Upper lobe of left lung (tissue), 6 donors: ENCODE measurements at regions not wholly inside any gene's neighbourhood (a gene's known extent, or its start where the extent isn't known, plus 50 kb on each side); places are given as distances from the start of the nearest gene placed in this dataset.
"Not testable (repeated sequence)": the region's sequence is repeated elsewhere in the genome, so short reads cannot be mapped to it uniquely, and the experiment has no call there.

ENCODE experiments used
- ATAC-seq, 2 donors: fragments of 200-7000 bp; cut with Tn5 transposase; one replicate each; pipeline ENCODE4 v1.9.1; 2022; ENCODE audit warnings: mild to moderate bottlenecking in 2 of 2, moderate library complexity in 2 of 2; ENCODE audit not compliant: low FRiP score in 2 of 2
- DNase-seq, 2 donors: peaks; one replicate each; pipeline ENCODE4 v3.0.0-alpha.2; 2019 to 2020
- H3K27ac ChIP-seq, 4 donors: fragments of 200-600 bp; sonication (generic); one replicate each; pipeline ENCODE4 v1.5.1; 2016 to 2019
- H3K27me3 ChIP-seq, 4 donors: fragments of 200-600 bp; sonication (generic); one replicate each; pipeline ENCODE4 v1.5.1; 2017 to 2019
- H3K36me3 ChIP-seq, 4 donors: fragments of 200-600 bp; sonication (generic); one replicate each; pipeline ENCODE4 v1.5.1; 2016 to 2019
- H3K4me1 ChIP-seq, 4 donors: fragments of 200-600 bp; sonication (generic); one replicate each; pipeline ENCODE4 v1.5.1; 2018 to 2019
- H3K4me3 ChIP-seq, 4 donors: fragments of 200-600 bp; sonication (generic); one replicate each; pipeline ENCODE4 v1.5.1; 2017 to 2019; ENCODE audit warnings: mild to moderate bottlenecking in 2 of 4, moderate library complexity in 1 of 4
- H3K9me3 ChIP-seq, 4 donors: fragments of 200-600 bp; sonication (generic); one replicate each; pipeline ENCODE4 v1.5.1; 2018 to 2019
- EP300 ChIP-seq, 4 donors: sonication (generic); formaldehyde crosslinking; IDR thresholded peaks; one replicate each; pipeline ENCODE4 v1.5.1; 2017; ENCODE audit warnings: antibody characterized with exemption in 4 of 4, control low read depth in 2 of 4
- POLR2A ChIP-seq, 4 donors: fragments of 450-650 bp; IDR thresholded peaks; one replicate each; pipeline ENCODE4 v1.5.1; 2016 to 2017; ENCODE audit warnings: antibody characterized with exemption in 4 of 4, mild to moderate bottlenecking in 2 of 4
- POLR2AphosphoS5 ChIP-seq, 2 donors: sonication (generic); formaldehyde crosslinking; IDR thresholded peaks; one replicate each; pipeline ENCODE4 v1.5.1; 2017; ENCODE audit warnings: antibody characterized with exemption in 2 of 2
- WGBS, 2 donors: methylation state at CpG; one replicate each; pipeline ENCODE4 v1.1.5; 2017 to 2018; 5-methylcytosine and 5-hydroxymethylcytosine counted together
- TF ChIP-seq, protein P1 (sequence below), 6 experiments: fragments of 450-650 bp in 4 of 6; fragments of 200-600 bp in 2 of 6; sonication (generic) in 2 of 6; IDR thresholded peaks; one replicate each; pipeline ENCODE4 v1.5.1; 2016 to 2019; ENCODE audit warnings: antibody characterized with exemption in 6 of 6
- donor health status: DM: no; HTN: no; CAD: no; lungs with moderate emphysema.
- donor health status: DM: no; HTN: yes; CAD: no; lungs with severe emphysema.

DNA sequence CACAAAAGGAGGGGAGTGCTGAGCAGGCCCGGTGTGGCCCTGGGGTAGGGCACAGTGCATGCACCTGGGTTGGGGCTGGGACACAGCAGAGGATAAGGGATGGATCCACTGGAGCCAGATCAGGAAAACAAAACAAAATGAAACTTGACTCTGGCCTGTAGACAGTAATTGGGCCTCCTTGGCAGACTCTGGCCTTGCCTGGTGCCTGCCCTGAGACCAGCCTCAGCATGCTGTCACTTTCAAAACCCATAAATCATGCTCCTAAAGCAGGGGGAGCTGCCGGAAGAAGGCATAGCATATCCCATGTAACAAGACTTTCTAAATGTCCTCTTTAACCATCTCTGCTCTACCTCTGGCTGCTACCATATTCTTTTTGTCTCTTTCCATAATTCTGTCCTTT, 61.1 kb upstream of the IGFBP5 start:
- no peak overlapping the region for H3K4me3 ChIP-seq
- H3K9me3 ChIP-seq = no peaks in the 10 kb centered on the region
- DNase-seq (no peak), ATAC-seq (peak in 1 of 2 donors; percentile 43)
- H3K27me3 ChIP-seq = no peaks in the 10 kb centered on the region
- no peaks in the 10 kb centered on the region for H3K36me3 ChIP-seq
- H3K4me1 ChIP-seq = peaks cover 0 to 24% (median 11%) of the 10 kb centered on the region in 4 donors
- TF ChIP-seq EP300 (IDR thresholded peaks at IDR 0.05) = no peak
- no peak for TF ChIP-seq POLR2AphosphoS5 (IDR thresholded peaks at IDR 0.05)
- TF ChIP-seq POLR2A (IDR thresholded peaks at IDR 0.05) = no peak
- TF ChIP-seq, protein P1, sequence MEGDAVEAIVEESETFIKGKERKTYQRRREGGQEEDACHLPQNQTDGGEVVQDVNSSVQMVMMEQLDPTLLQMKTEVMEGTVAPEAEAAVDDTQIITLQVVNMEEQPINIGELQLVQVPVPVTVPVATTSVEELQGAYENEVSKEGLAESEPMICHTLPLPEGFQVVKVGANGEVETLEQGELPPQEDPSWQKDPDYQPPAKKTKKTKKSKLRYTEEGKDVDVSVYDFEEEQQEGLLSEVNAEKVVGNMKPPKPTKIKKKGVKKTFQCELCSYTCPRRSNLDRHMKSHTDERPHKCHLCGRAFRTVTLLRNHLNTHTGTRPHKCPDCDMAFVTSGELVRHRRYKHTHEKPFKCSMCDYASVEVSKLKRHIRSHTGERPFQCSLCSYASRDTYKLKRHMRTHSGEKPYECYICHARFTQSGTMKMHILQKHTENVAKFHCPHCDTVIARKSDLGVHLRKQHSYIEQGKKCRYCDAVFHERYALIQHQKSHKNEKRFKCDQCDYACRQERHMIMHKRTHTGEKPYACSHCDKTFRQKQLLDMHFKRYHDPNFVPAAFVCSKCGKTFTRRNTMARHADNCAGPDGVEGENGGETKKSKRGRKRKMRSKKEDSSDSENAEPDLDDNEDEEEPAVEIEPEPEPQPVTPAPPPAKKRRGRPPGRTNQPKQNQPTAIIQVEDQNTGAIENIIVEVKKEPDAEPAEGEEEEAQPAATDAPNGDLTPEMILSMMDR (IDR thresholded peaks at IDR 0.05) = no peak
- no peak overlapping the region for H3K27ac ChIP-seq
- WGBS, 2 donors = 79 to 87% methylated on average over 2 of the region's 2 CpGs

DNA sequence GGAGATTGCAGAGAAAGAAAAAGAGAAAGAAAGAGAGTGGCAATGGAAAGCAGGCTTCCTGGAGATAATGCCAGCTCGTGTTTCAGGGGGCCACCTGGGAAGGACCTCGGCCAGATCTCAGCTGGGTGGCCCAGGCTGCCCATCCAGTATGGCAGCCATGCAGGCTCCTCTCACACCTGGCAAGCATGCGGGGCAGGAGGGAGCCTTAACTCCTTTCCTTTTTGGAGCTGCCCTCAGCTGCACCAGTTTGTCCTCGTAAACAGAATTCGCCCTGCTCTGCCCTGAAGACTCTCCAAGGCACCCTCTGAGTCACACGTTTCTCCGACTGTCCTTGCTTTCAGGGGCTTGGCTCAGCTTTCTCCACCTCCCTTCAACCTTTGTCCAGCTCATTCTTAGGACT, 59.5 kb upstream of the IGFBP5 start:
- no peak for TF ChIP-seq POLR2A (IDR thresholded peaks at IDR 0.05)
- TF ChIP-seq, protein P1 (IDR thresholded peaks at IDR 0.05) = no peak
- no peak for TF ChIP-seq EP300 (IDR thresholded peaks at IDR 0.05)
- no peak for TF ChIP-seq POLR2AphosphoS5 (IDR thresholded peaks at IDR 0.05)
- ATAC-seq (peak in 1 of 2 donors; percentile 27), DNase-seq (peak in 1 of 2 donors; percentile 42)
- Histone ChIP-seq H3K27ac (no peak overlapping the region), H3K27me3 (no peaks in the 10 kb centered on the region), H3K9me3 (no peaks in the 10 kb centered on the region), H3K4me1 (peaks cover 0 to 19% (median 10%) of the 10 kb centered on the region in 4 donors), H3K36me3 (no peaks in the 10 kb centered on the region), H3K4me3 (no peak overlapping the region)
- WGBS, 2 donors = 86 to 88% methylated on average over 7 of the region's 7 CpGs

DNA sequence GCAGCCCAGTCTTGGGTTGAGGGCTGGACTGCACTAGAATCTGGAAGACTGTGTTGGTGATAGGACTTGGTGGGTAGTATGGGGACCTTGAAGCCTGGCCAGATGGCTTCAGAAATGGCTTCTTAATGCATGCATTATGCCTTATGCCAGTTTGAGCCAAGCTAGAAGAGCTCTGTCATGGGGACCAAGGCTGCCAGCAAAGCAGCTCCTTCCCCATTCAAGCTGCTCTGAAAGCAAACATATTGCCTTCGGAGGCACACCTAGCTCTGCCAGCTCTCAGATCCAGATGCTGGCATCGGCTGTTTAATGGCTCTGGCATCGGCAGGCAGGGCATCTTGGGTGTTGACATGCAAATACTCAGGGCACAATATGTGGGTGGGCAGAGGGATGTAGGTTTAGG, 59.0 kb upstream of the IGFBP5 start:
- Histone ChIP-seq H3K36me3 (no peaks in the 10 kb centered on the region), H3K9me3 (no peaks in the 10 kb centered on the region), H3K4me3 (no peak overlapping the region), H3K27ac (no peak overlapping the region), H3K4me1 (peaks cover 0 to 19% (median 10%) of the 10 kb centered on the region in 4 donors), H3K27me3 (no peaks in the 10 kb centered on the region)
- DNase-seq = no peak
- WGBS, 2 donors = 61 to 85% methylated on average over 2 to 3 of the region's 3 CpGs
- TF ChIP-seq EP300 (IDR thresholded peaks at IDR 0.05) (no peak), POLR2A (IDR thresholded peaks at IDR 0.05) (no peak), POLR2AphosphoS5 (IDR thresholded peaks at IDR 0.05) (no peak)
- TF ChIP-seq, protein P1 (IDR thresholded peaks at IDR 0.05) = no peak
- peak in 1 of 2 donors; percentile 6 for ATAC-seq

DNA sequence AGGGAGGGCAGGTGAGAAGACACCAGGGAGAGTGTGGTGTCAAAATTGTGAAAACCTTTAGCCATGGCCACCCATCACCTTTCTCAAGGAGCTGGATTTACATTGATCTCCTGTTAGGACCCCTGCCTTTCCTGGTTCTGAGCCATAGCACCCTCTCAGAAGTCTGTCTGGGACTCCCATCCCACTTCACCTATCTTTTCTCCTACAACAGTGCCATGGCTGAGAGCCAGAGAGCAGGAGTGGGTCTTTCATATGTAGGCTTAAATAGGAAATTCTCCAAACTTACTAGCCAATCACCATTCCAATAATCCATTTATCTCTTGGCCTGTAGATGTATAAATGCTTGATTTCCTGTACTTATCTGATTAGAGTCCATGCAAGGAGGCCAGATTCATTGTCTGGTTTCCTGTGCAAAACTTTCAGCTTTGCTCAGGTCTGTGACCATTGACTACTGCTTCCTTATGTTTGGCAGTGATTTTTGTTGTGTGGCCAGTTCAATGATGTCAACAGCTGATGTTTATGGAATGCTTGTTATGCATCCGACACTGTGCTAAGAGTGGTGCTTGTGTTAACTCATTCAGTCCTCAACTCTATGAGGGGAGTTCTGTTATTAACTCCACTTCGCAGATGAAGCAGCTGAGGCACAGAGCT, 57.6 kb upstream of the IGFBP5 start:
- H3K36me3 ChIP-seq = no peaks in the 10 kb centered on the region
- 50 to 59% methylated on average over 2 of the region's 2 CpGs for WGBS, 2 donors
- no peak for DNase-seq

DNA sequence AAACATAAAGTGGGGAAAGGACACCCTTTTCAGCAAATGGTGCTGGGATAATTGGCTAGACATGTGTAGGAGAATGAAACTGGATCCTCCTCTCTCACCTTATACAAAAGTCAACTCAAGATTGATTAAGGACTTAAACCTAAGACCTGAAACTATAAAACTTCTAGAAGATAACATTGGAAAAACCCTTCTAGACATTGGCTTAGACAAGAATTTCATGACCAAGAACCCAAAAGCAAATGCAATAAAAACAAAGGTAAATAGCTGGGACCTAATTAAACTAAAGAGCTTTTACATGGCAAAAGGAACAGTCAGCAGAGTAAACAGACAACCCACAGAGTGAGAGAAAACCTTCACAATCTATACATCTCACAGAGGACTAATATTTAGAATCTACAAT, 55.4 kb upstream of the IGFBP5 start:
- H3K36me3 ChIP-seq, H3K27me3 ChIP-seq, H3K4me3 ChIP-seq, ATAC-seq, H3K27ac ChIP-seq, DNase-seq, H3K9me3 ChIP-seq: not testable (repeated sequence)
- H3K4me1 ChIP-seq = peaks cover 0 to 19% (median 10%) of the 10 kb centered on the region in 4 donors

More for the DNA sequence above, 57.6 kb upstream of the IGFBP5 start:
- Histone ChIP-seq H3K27ac (no peak overlapping the region), H3K4me3 (no peak overlapping the region), H3K9me3 (no peaks in the 10 kb centered on the region), H3K27me3 (no peaks in the 10 kb centered on the region), H3K4me1 (peaks cover 0 to 19% (median 10%) of the 10 kb centered on the region in 4 donors)
- peak in 1 of 2 donors; percentile 24 for ATAC-seq
- TF ChIP-seq POLR2A (IDR thresholded peaks at IDR 0.05) (no peak), POLR2AphosphoS5 (IDR thresholded peaks at IDR 0.05) (no peak), EP300 (IDR thresholded peaks at IDR 0.05) (no peak)
- TF ChIP-seq, protein P1 (IDR thresholded peaks at IDR 0.05) = no peak

DNA sequence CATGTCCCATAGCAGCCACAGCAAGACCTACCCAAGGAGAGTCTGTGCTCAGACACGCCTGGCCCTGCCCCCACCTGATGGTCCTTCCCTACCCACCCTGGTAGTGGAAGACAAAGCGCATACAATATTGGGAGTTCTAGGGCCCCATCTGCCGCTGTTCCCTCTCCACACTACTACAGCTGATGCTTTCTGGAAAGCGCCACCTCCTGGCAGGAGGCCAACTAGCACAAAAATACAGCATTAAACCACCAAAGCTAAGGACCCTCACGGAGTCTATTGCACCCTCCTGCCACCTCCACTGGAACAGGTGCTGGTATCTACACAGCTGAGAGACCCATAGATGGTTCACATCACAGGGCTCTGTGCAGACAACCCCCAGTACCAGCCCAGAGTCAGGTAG, 50.9 kb upstream of the IGFBP5 start:
- not testable (repeated sequence) for H3K27ac ChIP-seq, H3K4me3 ChIP-seq, H3K36me3 ChIP-seq, ATAC-seq, H3K27me3 ChIP-seq, DNase-seq, H3K9me3 ChIP-seq, H3K4me1 ChIP-seq
- WGBS, 2 donors = 88 to 100% methylated on average over 5 of the region's 5 CpGs
